ENCODE measurements at regions not wholly inside any gene's neighbourhood (a gene's known extent, or its start where the extent isn't known, plus 50 kb on each side); places are given as distances from the start of the nearest gene placed in this dataset.

DNA sequence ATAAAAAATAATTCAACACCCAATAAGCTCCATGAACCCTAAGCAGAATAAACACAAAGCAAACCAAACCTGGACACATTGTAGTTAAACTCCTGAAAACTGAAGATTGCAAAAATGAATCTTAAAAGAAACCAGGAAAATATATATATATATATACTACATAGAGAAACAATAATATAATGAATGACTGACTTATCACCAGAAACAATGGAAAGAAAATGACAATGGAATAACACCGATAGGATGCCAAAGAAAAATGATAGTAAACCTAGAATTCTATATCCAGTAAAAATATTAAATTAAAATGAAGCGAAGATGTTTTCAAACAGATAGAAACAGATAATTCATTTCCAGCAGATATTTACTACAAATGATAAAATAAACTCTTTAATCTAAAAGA, 346.9 kb downstream of the IRS1 start:
- no peak overlapping the region for H3K4me3 ChIP-seq (replicated peaks; ENCODE audit: low read depth, low read length)
- TF ChIP-seq, protein P1, sequence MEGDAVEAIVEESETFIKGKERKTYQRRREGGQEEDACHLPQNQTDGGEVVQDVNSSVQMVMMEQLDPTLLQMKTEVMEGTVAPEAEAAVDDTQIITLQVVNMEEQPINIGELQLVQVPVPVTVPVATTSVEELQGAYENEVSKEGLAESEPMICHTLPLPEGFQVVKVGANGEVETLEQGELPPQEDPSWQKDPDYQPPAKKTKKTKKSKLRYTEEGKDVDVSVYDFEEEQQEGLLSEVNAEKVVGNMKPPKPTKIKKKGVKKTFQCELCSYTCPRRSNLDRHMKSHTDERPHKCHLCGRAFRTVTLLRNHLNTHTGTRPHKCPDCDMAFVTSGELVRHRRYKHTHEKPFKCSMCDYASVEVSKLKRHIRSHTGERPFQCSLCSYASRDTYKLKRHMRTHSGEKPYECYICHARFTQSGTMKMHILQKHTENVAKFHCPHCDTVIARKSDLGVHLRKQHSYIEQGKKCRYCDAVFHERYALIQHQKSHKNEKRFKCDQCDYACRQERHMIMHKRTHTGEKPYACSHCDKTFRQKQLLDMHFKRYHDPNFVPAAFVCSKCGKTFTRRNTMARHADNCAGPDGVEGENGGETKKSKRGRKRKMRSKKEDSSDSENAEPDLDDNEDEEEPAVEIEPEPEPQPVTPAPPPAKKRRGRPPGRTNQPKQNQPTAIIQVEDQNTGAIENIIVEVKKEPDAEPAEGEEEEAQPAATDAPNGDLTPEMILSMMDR (IDR thresholded peaks at IDR 0.05; ENCODE audit: low read depth, low read length, missing control alignments): no peak
- DNase-seq (ENCODE audit: extremely low read depth, low read depth): no peak

DNA sequence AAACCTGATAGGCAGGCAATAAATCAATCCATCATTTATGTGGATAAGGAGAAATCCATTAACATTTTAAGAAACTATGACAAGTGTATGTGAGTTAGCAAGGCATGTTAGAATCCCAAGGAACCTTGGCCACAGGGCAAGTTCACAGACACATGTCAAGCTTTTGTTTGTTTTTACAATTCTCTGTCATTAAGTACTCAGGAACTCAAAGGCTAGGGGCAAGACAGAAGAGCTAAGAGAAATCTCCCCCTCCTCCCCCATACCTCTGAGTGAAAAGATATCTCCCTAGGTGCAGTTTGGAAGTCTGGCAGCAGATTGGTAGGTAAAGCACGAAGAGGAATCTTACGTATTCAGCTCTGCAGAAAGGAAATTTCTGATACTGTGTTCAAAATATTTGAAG, 348.1 kb downstream of the IRS1 start:
- TF ChIP-seq, protein P1 (IDR thresholded peaks at IDR 0.05; ENCODE audit: low read depth, low read length, missing control alignments): no peak
- H3K4me3 ChIP-seq (replicated peaks; ENCODE audit: low read depth, low read length): no peak overlapping the region
- no peak for DNase-seq (ENCODE audit: extremely low read depth, low read depth)

DNA sequence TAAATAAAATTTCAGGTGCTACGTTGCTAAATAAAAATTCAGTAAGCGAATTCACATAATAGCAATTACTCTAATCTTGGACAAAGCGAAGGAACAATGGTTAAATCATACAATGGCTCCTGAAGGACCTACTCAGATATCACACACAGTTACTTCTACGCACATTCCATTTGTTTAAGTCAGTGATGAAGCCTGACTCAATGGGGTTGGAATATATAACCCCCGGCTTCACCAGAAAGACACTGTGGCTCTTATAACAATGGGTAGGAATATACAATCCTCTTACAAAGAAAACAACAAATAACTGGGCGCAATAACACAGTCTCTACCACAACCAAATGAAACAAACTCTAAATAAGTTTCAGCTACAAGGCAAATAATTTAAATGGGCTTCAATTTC, 349.5 kb downstream of the IRS1 start:
- no peak for DNase-seq (ENCODE audit: extremely low read depth, low read depth)
- TF ChIP-seq, protein P1 (IDR thresholded peaks at IDR 0.05; ENCODE audit: low read depth, low read length, missing control alignments): no peak
- H3K4me3 ChIP-seq (replicated peaks; ENCODE audit: low read depth, low read length): no peak overlapping the region

GRCh38 chr2:226447338-226448300, 352.0 kb downstream of the IRS1 start:
- TF ChIP-seq, protein P1 (IDR thresholded peaks at IDR 0.05; ENCODE audit: low read depth, low read length, missing control alignments): no peak
- H3K4me3 ChIP-seq (replicated peaks; ENCODE audit: low read depth, low read length): no peak overlapping the region
- DNase-seq (ENCODE audit: extremely low read depth, low read depth): no peak

DNA sequence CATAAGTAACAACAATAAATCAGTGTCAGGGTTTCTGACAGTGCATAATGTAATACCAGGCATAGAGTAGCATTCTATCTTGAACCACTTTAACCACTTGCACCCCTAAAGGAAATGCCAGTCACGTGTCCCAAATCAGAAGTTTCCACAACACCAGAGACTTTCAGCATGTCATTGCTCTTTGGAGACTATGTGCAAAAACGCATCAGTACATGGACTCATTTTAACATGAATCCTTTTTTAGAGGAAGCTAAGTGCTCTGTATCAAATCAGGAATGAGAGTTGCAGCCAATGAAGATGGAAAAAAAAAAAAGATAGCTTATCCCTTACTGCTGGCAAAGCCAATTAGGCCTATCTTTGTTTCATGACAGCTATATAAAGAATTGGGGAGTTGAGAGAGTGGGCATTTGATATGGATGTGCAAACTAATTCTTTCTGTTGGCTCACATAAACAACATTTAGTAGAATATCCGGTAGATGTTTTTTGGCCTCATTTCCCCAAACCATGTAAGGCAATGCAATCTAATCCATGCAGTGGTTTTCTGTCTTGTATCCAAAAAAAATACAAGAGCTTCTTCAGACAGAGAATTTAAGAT, 353.1 kb downstream of the IRS1 start:
- DNase-seq (ENCODE audit: extremely low read depth, low read depth): no peak
- no peak overlapping the region for H3K4me3 ChIP-seq (replicated peaks; ENCODE audit: low read depth, low read length)
- TF ChIP-seq, protein P1 (IDR thresholded peaks at IDR 0.05; ENCODE audit: low read depth, low read length, missing control alignments): no peak

DNA sequence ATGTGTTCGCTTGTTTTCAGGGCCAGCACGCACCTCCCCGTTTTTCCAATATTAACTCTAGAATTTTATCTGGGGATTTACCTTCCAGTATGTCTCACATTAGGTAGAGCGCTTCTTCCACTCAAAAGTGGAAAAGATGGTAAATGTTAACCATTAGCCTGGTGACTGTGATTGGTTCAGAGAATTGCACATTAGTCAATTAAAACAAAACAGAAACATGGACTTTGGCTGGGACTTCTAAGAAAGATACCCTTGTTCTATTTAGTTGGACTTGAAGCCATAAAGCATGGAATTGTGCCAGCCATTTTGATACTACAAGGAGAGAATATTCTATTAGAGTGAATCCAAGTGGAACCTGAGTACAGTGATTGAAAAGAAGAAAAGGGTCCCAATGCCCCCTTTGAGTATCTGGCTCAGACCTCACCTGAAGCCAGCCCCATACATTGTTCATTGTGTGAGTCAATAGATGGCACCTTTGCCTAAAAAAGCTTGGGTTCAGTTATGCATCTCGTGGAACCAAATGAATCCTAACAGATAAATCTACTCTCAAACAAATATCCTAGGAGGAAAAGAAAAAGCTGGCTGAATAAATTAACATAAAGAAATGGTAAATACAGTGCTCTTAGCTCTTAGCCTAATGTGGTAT, 354.3 kb downstream of the IRS1 start:
- no peak for DNase-seq (ENCODE audit: extremely low read depth, low read depth)
- H3K4me3 ChIP-seq (replicated peaks; ENCODE audit: low read depth, low read length): no peak overlapping the region
- TF ChIP-seq, protein P1 (IDR thresholded peaks at IDR 0.05; ENCODE audit: low read depth, low read length, missing control alignments): no peak

Measured in HFF-Myc (cell line).